Right lobe of liver (tissue), 4 donors: ENCODE measurements at regions not wholly inside any gene's neighbourhood (a gene's known extent, or its start where the extent isn't known, plus 50 kb on each side); places are given as distances from the start of the nearest gene placed in this dataset.

Experiments used
- POLR2A ChIP-seq: fragments of 450-650 bp; IDR thresholded peaks from one replicate; pipeline ENCODE4 v1.6.1; 2017; ENCODE audit warnings: antibody characterized with exemption, mild to moderate bottlenecking
- TF ChIP-seq, protein P1 (sequence below), 4 donors: fragments of 200-600 bp in 3 of 4; fragments of 450-650 bp in 1 of 4; IDR thresholded peaks; one replicate each; pipeline versions ENCODE4 v1.5.1 to v1.8.0; 2016 to 2022; ENCODE audit warnings: antibody characterized with exemption in 4 of 4, mild to moderate bottlenecking in 2 of 4
- donor health status: DM: no; HTN: no; CAD: no.
- donor health status: DM: no; HTN: no; CAD: no.
- donor health status: DM: no; HTN: yes; CAD: no.

- TF ChIP-seq, protein P1, sequence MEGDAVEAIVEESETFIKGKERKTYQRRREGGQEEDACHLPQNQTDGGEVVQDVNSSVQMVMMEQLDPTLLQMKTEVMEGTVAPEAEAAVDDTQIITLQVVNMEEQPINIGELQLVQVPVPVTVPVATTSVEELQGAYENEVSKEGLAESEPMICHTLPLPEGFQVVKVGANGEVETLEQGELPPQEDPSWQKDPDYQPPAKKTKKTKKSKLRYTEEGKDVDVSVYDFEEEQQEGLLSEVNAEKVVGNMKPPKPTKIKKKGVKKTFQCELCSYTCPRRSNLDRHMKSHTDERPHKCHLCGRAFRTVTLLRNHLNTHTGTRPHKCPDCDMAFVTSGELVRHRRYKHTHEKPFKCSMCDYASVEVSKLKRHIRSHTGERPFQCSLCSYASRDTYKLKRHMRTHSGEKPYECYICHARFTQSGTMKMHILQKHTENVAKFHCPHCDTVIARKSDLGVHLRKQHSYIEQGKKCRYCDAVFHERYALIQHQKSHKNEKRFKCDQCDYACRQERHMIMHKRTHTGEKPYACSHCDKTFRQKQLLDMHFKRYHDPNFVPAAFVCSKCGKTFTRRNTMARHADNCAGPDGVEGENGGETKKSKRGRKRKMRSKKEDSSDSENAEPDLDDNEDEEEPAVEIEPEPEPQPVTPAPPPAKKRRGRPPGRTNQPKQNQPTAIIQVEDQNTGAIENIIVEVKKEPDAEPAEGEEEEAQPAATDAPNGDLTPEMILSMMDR (IDR thresholded peaks at IDR 0.05), result no peak
- TF ChIP-seq POLR2A, result no peak
These were observed 100.3 kb upstream of the NCOR2 start for GRCh38 chr12:124667506-124668326.
